ENCODE measurements at regions not wholly inside any gene's neighbourhood (a gene's known extent, or its start where the extent isn't known, plus 50 kb on each side); places are given as distances from the start of the nearest gene placed in this dataset.
"Not testable (repeated sequence)": the region's sequence is repeated elsewhere in the genome, so short reads cannot be mapped to it uniquely, and the experiment has no call there.

DNA sequence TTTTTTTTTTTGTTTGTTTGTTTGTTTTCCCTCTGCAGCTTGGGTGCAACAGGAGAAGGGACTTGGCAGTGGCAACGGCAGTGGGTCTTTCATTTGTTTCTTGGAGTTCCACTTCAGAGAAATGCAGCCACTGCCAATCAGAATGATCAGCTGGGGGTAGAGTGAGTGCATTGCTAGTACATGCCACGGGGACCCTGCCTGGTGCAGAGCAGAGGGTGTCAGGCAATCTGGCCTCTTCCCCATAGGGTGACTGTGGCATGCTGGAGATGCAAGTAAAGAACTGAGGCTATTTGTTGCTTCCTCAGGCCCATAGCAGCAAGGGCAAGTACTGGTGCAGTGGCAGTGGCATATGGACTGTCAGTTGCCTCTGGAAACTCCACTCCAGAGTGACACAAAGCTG lies 1073.6 kb upstream of the EDIL3 start:
- H3K4me2 ChIP-seq: no peak overlapping the region
- peaks cover 7% of the 10 kb centered on the region for H3K27me3 Mint-ChIP-seq (ENCODE audit: insufficient read depth, low read depth)
- DNase-seq (ENCODE audit: low spot score): no peak
- no peaks in the 10 kb centered on the region for H3K9me3 ChIP-seq (ENCODE audit: low read depth)
- TF ChIP-seq, protein P1, sequence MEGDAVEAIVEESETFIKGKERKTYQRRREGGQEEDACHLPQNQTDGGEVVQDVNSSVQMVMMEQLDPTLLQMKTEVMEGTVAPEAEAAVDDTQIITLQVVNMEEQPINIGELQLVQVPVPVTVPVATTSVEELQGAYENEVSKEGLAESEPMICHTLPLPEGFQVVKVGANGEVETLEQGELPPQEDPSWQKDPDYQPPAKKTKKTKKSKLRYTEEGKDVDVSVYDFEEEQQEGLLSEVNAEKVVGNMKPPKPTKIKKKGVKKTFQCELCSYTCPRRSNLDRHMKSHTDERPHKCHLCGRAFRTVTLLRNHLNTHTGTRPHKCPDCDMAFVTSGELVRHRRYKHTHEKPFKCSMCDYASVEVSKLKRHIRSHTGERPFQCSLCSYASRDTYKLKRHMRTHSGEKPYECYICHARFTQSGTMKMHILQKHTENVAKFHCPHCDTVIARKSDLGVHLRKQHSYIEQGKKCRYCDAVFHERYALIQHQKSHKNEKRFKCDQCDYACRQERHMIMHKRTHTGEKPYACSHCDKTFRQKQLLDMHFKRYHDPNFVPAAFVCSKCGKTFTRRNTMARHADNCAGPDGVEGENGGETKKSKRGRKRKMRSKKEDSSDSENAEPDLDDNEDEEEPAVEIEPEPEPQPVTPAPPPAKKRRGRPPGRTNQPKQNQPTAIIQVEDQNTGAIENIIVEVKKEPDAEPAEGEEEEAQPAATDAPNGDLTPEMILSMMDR (IDR thresholded peaks at IDR 0.05): no peak
- TF ChIP-seq EZH2phosphoT487 (IDR thresholded peaks at IDR 0.05) (no peak), EZH2 (IDR thresholded peaks at IDR 0.05) (no peak)
- H3K9me3 Mint-ChIP-seq: no peaks in the 10 kb centered on the region
- no peaks in the 10 kb centered on the region for H3K79me2 ChIP-seq (ENCODE audit: low read depth)
- H3K4me3 ChIP-seq: no peak overlapping the region
- H3K27ac ChIP-seq: no peak overlapping the region
- no peaks in the 10 kb centered on the region for H4K20me1 ChIP-seq (ENCODE audit: low read depth)
- H3K27ac Mint-ChIP-seq: no peak overlapping the region
- no peak overlapping the region for H3K4me3 Mint-ChIP-seq
- no peaks in the 10 kb centered on the region for H3K36me3 ChIP-seq
- no peaks in the 10 kb centered on the region for H3K27me3 ChIP-seq
- H3K36me3 Mint-ChIP-seq: no peaks in the 10 kb centered on the region
- no peaks in the 10 kb centered on the region for H3K4me1 ChIP-seq
- no peak overlapping the region for H3K9ac ChIP-seq
- H2AFZ ChIP-seq (replicated peaks): no peak overlapping the region
- no peaks in the 10 kb centered on the region for H3F3A ChIP-seq (ENCODE audit: low read depth)
- no peaks in the 10 kb centered on the region for H3K4me1 Mint-ChIP-seq

DNA sequence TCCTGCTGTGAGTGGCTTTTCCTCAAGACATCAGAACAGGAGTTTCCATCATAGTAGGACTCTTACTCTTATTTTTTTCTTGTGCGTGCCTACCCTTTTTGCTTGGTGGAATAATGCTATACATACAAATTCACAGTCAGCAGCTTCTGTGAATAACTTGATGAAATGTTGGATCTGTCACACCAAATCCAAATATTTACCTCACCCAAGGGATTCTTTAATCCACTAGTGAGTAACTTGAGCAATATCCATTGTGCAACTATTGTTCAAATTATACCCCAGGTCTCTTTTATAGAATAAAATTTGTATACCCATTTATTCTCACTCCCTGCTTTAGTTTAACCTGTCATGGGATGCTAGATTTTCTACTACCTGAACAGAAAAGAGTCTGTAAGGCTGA lies 1078.3 kb upstream of the EDIL3 start:
- Mint-ChIP-seq H3K27ac (no peak overlapping the region), H3K27me3 (ENCODE audit: insufficient read depth, low read depth) (peaks cover 7% of the 10 kb centered on the region), H3K9me3 (no peaks in the 10 kb centered on the region), H3K4me1 (no peaks in the 10 kb centered on the region), H3K4me3 (no peak overlapping the region), H3K36me3 (no peaks in the 10 kb centered on the region)
- Histone ChIP-seq H3K36me3 (no peaks in the 10 kb centered on the region), H3K9me3 (ENCODE audit: low read depth) (no peaks in the 10 kb centered on the region), H3F3A (ENCODE audit: low read depth) (no peaks in the 10 kb centered on the region), H3K27ac (no peak overlapping the region), H3K79me2 (ENCODE audit: low read depth) (no peaks in the 10 kb centered on the region), H3K27me3 (no peaks in the 10 kb centered on the region), H3K4me3 (no peak overlapping the region), H3K4me1 (no peaks in the 10 kb centered on the region), H4K20me1 (ENCODE audit: low read depth) (no peaks in the 10 kb centered on the region), H2AFZ (replicated peaks) (no peak overlapping the region), H3K9ac (no peak overlapping the region), H3K4me2 (no peak overlapping the region)
- no peak for TF ChIP-seq EZH2 (IDR thresholded peaks at IDR 0.05)
- TF ChIP-seq, protein P1 (IDR thresholded peaks at IDR 0.05): no peak
- TF ChIP-seq EZH2phosphoT487 (IDR thresholded peaks at IDR 0.05): no peak
- no peak for DNase-seq (ENCODE audit: low spot score)

DNA sequence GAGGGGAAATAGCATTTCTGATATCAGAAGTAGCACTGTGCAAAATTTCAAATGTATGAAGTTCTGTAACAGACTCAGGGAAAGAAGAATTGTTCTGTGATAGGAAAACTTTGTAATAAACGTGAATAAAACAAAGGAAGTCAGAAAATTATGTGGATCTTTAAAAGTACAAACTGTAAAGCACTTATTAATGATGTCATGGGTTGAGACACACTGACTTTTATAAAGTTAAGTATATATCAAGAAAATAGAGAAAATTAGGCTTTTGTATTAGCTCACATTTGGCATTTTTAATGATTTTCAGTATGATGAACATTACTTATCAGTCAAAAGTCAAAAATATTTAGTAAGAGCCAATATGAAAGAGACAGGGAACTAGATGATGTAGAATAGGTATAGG lies 1081.7 kb upstream of the EDIL3 start:
- Histone ChIP-seq H3K27ac (no peak overlapping the region), H3K4me2 (no peak overlapping the region), H3K9me3 (ENCODE audit: low read depth) (no peaks in the 10 kb centered on the region), H3K4me1 (no peaks in the 10 kb centered on the region), H3K4me3 (no peak overlapping the region), H3K27me3 (no peaks in the 10 kb centered on the region), H3K36me3 (no peaks in the 10 kb centered on the region), H3K9ac (no peak overlapping the region), H3K79me2 (ENCODE audit: low read depth) (no peaks in the 10 kb centered on the region), H2AFZ (replicated peaks) (no peak overlapping the region), H4K20me1 (ENCODE audit: low read depth) (no peaks in the 10 kb centered on the region), H3F3A (ENCODE audit: low read depth) (no peaks in the 10 kb centered on the region)
- DNase-seq (ENCODE audit: low spot score): no peak
- H3K4me3 Mint-ChIP-seq: no peak overlapping the region
- TF ChIP-seq, protein P1 (IDR thresholded peaks at IDR 0.05): no peak
- TF ChIP-seq EZH2 (IDR thresholded peaks at IDR 0.05) (no peak), EZH2phosphoT487 (IDR thresholded peaks at IDR 0.05) (no peak)
- H3K9me3 Mint-ChIP-seq: peaks cover 3% of the 10 kb centered on the region
- no peaks in the 10 kb centered on the region for H3K36me3 Mint-ChIP-seq
- no peaks in the 10 kb centered on the region for H3K4me1 Mint-ChIP-seq
- no peak overlapping the region for H3K27ac Mint-ChIP-seq
- no peaks in the 10 kb centered on the region for H3K27me3 Mint-ChIP-seq (ENCODE audit: insufficient read depth, low read depth)

DNA sequence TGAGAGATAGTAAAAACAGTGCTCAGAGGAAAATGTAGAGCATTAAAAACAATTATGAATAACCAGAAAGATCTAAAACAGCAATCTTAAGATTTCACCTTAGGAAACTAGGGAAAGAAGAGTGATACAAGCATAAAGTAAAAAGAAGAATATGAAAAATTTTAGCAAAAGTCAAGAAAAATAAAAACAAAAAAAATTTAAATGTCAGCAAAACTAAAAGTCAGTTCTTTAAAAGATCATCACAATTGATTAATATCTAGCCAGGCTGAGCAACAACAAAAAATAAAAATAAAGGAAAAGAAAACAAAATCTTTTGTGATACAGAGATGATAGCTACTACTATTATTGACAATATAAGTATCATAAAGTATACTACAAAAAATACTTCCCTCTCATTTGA lies 1088.1 kb upstream of the EDIL3 start:
- H2AFZ ChIP-seq (replicated peaks): no peak overlapping the region
- no peaks in the 10 kb centered on the region for H3K27me3 ChIP-seq
- TF ChIP-seq EZH2phosphoT487 (IDR thresholded peaks at IDR 0.05): no peak
- TF ChIP-seq, protein P1 (IDR thresholded peaks at IDR 0.05): no peak
- TF ChIP-seq EZH2 (IDR thresholded peaks at IDR 0.05): no peak
- H3K9ac ChIP-seq: no peak overlapping the region
- H3K4me1 ChIP-seq: no peaks in the 10 kb centered on the region
- no peaks in the 10 kb centered on the region for H3F3A ChIP-seq (ENCODE audit: low read depth)
- Mint-ChIP-seq H3K27ac (no peak overlapping the region), H3K9me3 (peaks cover 3% of the 10 kb centered on the region), H3K4me3 (no peak overlapping the region), H3K4me1 (no peaks in the 10 kb centered on the region), H3K27me3 (ENCODE audit: insufficient read depth, low read depth) (no peaks in the 10 kb centered on the region), H3K36me3 (no peaks in the 10 kb centered on the region)
- H3K4me3 ChIP-seq: no peak overlapping the region
- no peak overlapping the region for H3K4me2 ChIP-seq
- H3K79me2 ChIP-seq (ENCODE audit: low read depth): no peaks in the 10 kb centered on the region
- no peak overlapping the region for H3K27ac ChIP-seq
- H3K9me3 ChIP-seq (ENCODE audit: low read depth): no peaks in the 10 kb centered on the region
- H4K20me1 ChIP-seq (ENCODE audit: low read depth): no peaks in the 10 kb centered on the region
- DNase-seq (ENCODE audit: low spot score): no peak
- H3K36me3 ChIP-seq: no peaks in the 10 kb centered on the region

DNA sequence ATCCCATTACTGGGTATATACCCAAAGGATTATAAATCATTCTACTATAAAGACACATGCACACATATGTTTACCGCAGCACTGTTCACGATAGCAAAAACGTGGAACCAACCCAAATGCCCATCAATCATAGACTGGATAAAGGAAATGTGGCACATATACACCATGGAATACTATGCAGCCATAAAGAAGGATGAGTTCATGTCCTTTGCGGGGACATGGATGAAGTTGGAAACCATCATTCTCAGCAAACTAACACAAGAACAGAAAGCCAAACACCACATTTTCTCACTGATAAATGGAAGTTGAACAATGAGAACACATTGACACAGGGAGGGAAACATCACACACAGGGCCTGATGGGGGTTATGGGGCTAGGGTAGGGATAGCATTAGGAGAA lies 1090.5 kb upstream of the EDIL3 start:
- not testable (repeated sequence) for H3K9me3 Mint-ChIP-seq; H3K4me3 ChIP-seq; H3K27ac ChIP-seq; H4K20me1 ChIP-seq (ENCODE audit: low read depth); H3K9me3 ChIP-seq (ENCODE audit: low read depth); H3K4me2 ChIP-seq; H3K27me3 ChIP-seq; H3K4me3 Mint-ChIP-seq; H2AFZ ChIP-seq (replicated peaks); H3F3A ChIP-seq (ENCODE audit: low read depth); H3K9ac ChIP-seq; H3K4me1 ChIP-seq; DNase-seq (ENCODE audit: low spot score); H3K27me3 Mint-ChIP-seq (ENCODE audit: insufficient read depth, low read depth); H3K27ac Mint-ChIP-seq; H3K79me2 ChIP-seq (ENCODE audit: low read depth); H3K36me3 ChIP-seq; H3K4me1 Mint-ChIP-seq; H3K36me3 Mint-ChIP-seq

Data from neural progenitor cell (in vitro differentiated cells).